ENCODE measurements at regions not wholly inside any gene's neighbourhood (a gene's known extent, or its start where the extent isn't known, plus 50 kb on each side); places are given as distances from the start of the nearest gene placed in this dataset.

- H2AFZ ChIP-seq (ENCODE audit: insufficient read depth, low read depth, low read length, poor library complexity, severe bottlenecking) = no peak overlapping the region
- no peak overlapping the region for H3K4me3 Mint-ChIP-seq
- H3K4me2 ChIP-seq (replicated peaks; ENCODE audit: low read depth, low read length, poor library complexity, severe bottlenecking) = no peak overlapping the region
- no peak overlapping the region for H3K4me3 ChIP-seq (ENCODE audit: control extremely low read depth in 1 of 5, extremely low read depth in 1 of 5, insufficient read depth in 1 of 5, low read depth in 2 of 5, low read length in 4 of 5)
- ChIA-PET CTCF (no interaction called here), POLR2A (no interaction called here)
- ATAC-seq (ENCODE audit: low read depth) (no peak), DNase-seq (no peak)
- H3K27me3 ChIP-seq (replicated peaks in 1 of 4; ENCODE audit: control extremely low read depth in 1 of 4, control insufficient read depth in 3 of 4, insufficient read depth in 4 of 4, low read length in 3 of 4) = no peaks in the 10 kb centered on the region
- intact Hi-C loops (cut with micrococcal nuclease) = no loop called here
- no peaks in the 10 kb centered on the region for H3K27me3 Mint-ChIP-seq
- no peaks in the 10 kb centered on the region for H3K79me2 ChIP-seq (ENCODE audit: control insufficient read depth, insufficient read depth, low read length)
- no peak for TF ChIP-seq EZH2 (IDR thresholded peaks at IDR 0.05; ENCODE audit: borderline replicate concordance, insufficient read depth, low read depth, low read length, poor library complexity, severe bottlenecking)
- TF ChIP-seq, protein P1, sequence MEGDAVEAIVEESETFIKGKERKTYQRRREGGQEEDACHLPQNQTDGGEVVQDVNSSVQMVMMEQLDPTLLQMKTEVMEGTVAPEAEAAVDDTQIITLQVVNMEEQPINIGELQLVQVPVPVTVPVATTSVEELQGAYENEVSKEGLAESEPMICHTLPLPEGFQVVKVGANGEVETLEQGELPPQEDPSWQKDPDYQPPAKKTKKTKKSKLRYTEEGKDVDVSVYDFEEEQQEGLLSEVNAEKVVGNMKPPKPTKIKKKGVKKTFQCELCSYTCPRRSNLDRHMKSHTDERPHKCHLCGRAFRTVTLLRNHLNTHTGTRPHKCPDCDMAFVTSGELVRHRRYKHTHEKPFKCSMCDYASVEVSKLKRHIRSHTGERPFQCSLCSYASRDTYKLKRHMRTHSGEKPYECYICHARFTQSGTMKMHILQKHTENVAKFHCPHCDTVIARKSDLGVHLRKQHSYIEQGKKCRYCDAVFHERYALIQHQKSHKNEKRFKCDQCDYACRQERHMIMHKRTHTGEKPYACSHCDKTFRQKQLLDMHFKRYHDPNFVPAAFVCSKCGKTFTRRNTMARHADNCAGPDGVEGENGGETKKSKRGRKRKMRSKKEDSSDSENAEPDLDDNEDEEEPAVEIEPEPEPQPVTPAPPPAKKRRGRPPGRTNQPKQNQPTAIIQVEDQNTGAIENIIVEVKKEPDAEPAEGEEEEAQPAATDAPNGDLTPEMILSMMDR (IDR thresholded peaks at IDR 0.05) = no peak
- H3K9me3 ChIP-seq (ENCODE audit: control extremely low read depth in 1 of 3, control insufficient read depth in 2 of 3, insufficient read depth in 1 of 3, low read length in 2 of 3) = peaks cover 0 to 3% (median 0%) of the 10 kb centered on the region in 3 donors
- no peaks in the 10 kb centered on the region for H3K9me3 Mint-ChIP-seq (ENCODE audit: insufficient read depth)
- H4K20me1 ChIP-seq (ENCODE audit: control insufficient read depth, insufficient read depth, low read length, poor library complexity, severe bottlenecking) = no peaks in the 10 kb centered on the region
- H3K36me3 ChIP-seq (replicated peaks in 1 of 2; ENCODE audit: control extremely low read depth in 1 of 2, control insufficient read depth in 1 of 2, extremely low read depth in 1 of 2, insufficient read depth in 2 of 2, low read length in 1 of 2) = no peaks in the 10 kb centered on the region
- WGBS (ENCODE audit: insufficient coverage) = 66% methylated on average over 4 of the region's 6 CpGs
- H3K9ac ChIP-seq (ENCODE audit: low read length) = no peak overlapping the region
- H3K27ac Mint-ChIP-seq = no peak overlapping the region
- no peaks in the 10 kb centered on the region for H3K4me1 ChIP-seq (ENCODE audit: control insufficient read depth in 2 of 2, insufficient read depth in 2 of 2, low read length in 2 of 2)
- no peak overlapping the region for H3K27ac ChIP-seq (ENCODE audit: low read length in 2 of 2)
- H3K4me1 Mint-ChIP-seq = no peaks in the 10 kb centered on the region
Observed at GRCh38 chr12:97757481-97758193, 295.0 kb downstream of the RMST start.

DNA sequence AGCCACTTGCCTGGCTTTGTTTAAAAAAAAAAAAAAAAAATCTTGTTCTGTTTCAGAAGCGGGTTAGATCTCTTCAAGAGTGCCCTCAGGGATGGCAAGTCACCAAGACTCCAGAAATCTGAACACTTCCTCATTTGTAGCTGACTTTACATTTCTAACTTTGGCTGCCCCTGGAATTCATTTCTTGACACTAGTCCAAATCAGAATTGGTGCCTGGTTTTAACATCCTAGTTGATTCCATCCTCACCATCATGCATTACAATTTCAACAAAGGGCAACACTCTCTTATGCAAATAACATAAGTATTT is 295.5 kb downstream of the RMST start:
- no peak overlapping the region for H3K27ac Mint-ChIP-seq
- Histone ChIP-seq H3K9me3 (ENCODE audit: control extremely low read depth in 1 of 3, control insufficient read depth in 2 of 3, insufficient read depth in 1 of 3, low read length in 2 of 3) (peaks cover 0 to 3% (median 0%) of the 10 kb centered on the region in 3 donors), H3K4me1 (ENCODE audit: control insufficient read depth in 2 of 2, insufficient read depth in 2 of 2, low read length in 2 of 2) (no peaks in the 10 kb centered on the region), H3K36me3 (replicated peaks in 1 of 2; ENCODE audit: control extremely low read depth in 1 of 2, control insufficient read depth in 1 of 2, extremely low read depth in 1 of 2, insufficient read depth in 2 of 2, low read length in 1 of 2) (no peaks in the 10 kb centered on the region), H3K9ac (ENCODE audit: low read length) (no peak overlapping the region), H3K4me3 (ENCODE audit: control extremely low read depth in 1 of 5, extremely low read depth in 1 of 5, insufficient read depth in 1 of 5, low read depth in 2 of 5, low read length in 4 of 5) (no peak overlapping the region), H3K79me2 (ENCODE audit: control insufficient read depth, insufficient read depth, low read length) (no peaks in the 10 kb centered on the region), H2AFZ (ENCODE audit: insufficient read depth, low read depth, low read length, poor library complexity, severe bottlenecking) (no peak overlapping the region), H3K27me3 (replicated peaks in 1 of 4; ENCODE audit: control extremely low read depth in 1 of 4, control insufficient read depth in 3 of 4, insufficient read depth in 4 of 4, low read length in 3 of 4) (no peaks in the 10 kb centered on the region), H3K27ac (ENCODE audit: low read length in 2 of 2) (no peak overlapping the region), H4K20me1 (ENCODE audit: control insufficient read depth, insufficient read depth, low read length, poor library complexity, severe bottlenecking) (no peaks in the 10 kb centered on the region), H3K4me2 (replicated peaks; ENCODE audit: low read depth, low read length, poor library complexity, severe bottlenecking) (no peak overlapping the region)
- intact Hi-C loops (cut with micrococcal nuclease) = no loop called here
- no peaks in the 10 kb centered on the region for H3K4me1 Mint-ChIP-seq
- ATAC-seq (ENCODE audit: low read depth) (no peak), DNase-seq (no peak)
- H3K4me3 Mint-ChIP-seq = no peak overlapping the region
- TF ChIP-seq, protein P1 (IDR thresholded peaks at IDR 0.05) = no peak
- no peak for TF ChIP-seq EZH2 (IDR thresholded peaks at IDR 0.05; ENCODE audit: borderline replicate concordance, insufficient read depth, low read depth, low read length, poor library complexity, severe bottlenecking)
- CTCF ChIA-PET = no interaction called here
- 57% methylated on average over 1 of the region's 1 CpG for WGBS (ENCODE audit: insufficient coverage)
- H3K27me3 Mint-ChIP-seq = no peaks in the 10 kb centered on the region
- H3K9me3 Mint-ChIP-seq (ENCODE audit: insufficient read depth) = no peaks in the 10 kb centered on the region
- POLR2A ChIA-PET = no interaction called here
